NCI-H748 (cell line): ENCODE measurements at regions not wholly inside any gene's neighbourhood (a gene's known extent, or its start where the extent isn't known, plus 50 kb on each side); places are given as distances from the start of the nearest gene placed in this dataset.

Source experiments
- DNase-seq: peaks from one replicate; lab custom pipeline; 2025; ENCODE audit not compliant: unreplicated experiment; lab: John Stamatoyannopoulos, UW

DNA sequence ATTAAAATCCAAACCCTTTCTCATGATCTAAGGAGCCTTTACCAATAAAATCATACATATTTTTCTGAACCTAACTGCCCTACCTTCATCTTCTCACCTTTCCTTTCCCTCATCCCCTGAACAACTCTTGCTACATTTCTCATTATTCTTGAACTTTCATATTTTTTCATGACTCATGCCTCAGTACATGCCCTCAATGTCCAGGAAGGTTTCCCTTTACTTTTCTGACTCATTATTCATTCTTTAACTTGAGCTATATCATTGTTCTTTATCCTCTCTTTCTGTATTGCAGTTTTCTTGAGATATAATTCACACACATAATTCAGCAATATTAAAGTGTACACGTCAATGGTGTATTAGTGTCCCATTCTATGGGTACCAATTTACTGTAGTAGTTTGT is 231.0 kb downstream of the ALG10B start:
- no peak for DNase-seq

- no peak for DNase-seq
Observed at GRCh38 chr12:38555620-38556591, 239.3 kb downstream of the ALG10B start.

DNA sequence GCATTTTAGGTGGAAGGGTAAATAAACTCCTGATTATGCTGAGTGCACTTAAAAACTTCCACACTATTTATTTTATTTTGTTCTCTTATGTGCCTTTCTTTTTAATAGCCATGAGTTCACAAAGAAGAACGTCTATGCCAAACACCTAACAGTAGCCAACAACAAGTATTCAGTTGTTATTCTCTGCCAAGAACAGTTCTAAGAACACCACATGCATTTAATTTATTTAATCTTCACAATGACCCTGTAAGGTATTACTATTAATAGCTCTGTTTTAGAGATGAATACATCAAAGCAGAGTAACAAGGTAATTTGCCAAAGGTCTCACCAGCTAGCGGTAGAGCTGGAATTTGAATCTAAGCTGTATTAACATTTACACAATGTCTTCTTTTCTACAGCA is 240.1 kb downstream of the ALG10B start:
- DNase-seq: no peak

GRCh38 chr12:38585086-38585485 is 268.5 kb downstream of the ALG10B start:
- DNase-seq: no peak

DNA sequence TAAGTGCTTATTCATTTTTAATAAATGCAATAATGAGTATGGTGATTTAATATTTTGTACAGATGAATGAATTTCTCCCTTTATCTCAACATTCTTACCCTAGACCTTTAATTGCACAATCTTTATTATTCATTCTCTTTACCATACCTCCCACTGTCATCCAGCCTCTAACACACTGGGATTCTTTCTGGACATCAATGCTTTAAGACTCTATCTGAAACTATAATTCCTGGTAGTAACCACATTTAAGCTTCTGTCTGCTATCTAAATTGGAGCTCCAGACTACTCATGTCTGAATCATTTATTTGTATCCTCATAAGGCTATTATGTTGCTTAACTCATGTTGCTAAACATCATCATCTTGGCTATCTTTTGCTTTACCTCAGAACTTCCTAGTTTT is 270.2 kb downstream of the ALG10B start:
- DNase-seq: no peak

DNA sequence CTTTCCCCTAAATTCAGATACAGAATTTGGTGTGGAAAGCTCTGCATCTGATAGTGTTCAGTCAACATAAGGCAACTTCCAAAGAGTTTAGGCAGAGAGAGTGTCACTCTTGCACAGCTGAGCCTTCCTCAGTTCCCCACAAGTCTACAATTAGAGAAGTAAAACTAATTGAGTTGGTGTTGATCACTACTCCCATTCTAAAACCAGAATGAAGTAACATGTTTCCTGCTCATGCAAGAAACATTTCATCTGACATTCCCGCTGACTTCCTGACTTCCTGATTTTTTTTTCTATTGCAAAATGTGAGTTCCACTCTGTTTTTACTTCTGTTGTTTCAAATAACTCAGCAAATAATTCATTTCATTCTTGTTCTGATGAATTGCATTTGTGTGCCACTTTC is 271.0 kb downstream of the ALG10B start:
- DNase-seq: no peak

DNA sequence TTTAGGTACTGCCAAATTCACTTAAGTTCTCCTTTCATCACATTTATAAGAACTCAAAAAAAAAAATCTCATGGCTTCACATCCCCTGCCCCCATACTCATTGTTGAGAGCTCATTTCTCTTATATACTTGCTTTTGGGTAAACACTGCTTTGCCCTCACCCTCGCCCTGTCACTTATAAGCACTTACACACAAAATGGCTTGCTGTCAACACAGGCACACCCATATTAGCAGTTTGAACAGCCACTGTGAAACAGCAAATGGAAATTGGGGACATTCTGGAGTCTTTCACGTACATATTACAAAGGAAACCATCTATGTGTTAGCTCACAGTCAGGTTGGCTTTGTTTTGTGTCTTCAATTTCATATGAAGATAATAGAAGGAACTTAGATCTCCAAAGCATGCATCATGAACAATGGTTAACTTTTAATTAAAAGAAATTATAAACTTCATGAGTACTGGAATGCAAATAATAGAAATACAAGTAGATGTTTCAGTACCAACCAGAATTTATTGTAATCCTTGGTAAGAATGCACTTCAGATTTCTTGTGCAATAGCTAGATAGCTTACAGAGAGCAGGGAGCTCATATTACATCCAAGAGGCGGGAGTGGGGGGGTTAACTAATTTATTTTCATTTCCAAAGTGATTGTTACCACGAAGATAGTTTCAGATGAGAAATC is 272.2 kb downstream of the ALG10B start:
- no peak for DNase-seq

- DNase-seq: no peak
Observed at GRCh38 chr12:38589306-38589632, 272.7 kb downstream of the ALG10B start.

- DNase-seq: no peak
Observed at GRCh38 chr12:38601949-38602348, 285.4 kb downstream of the ALG10B start.
